Endothelial cell (in vitro differentiated cells): ENCODE measurements at regions not wholly inside any gene's neighbourhood (a gene's known extent, or its start where the extent isn't known, plus 50 kb on each side); places are given as distances from the start of the nearest gene placed in this dataset.

Experiments
- DNase-seq: peaks from one replicate; pipeline ENCODE4 v3.0.0; 2021; ENCODE audit warnings: low spot score
- H3K27ac Mint-ChIP-seq: one replicate; pipeline ENCODE4 v1.8.0; 2021; ENCODE audit warnings: mixed read lengths, inconsistent platforms; ENCODE audit not compliant: unreplicated experiment
- H3K27me3 Mint-ChIP-seq: one replicate; pipeline ENCODE4 v1.8.0; 2021; ENCODE audit warnings: mild to moderate bottlenecking, moderate library complexity, mixed read lengths, inconsistent platforms; ENCODE audit not compliant: unreplicated experiment
- H3K36me3 Mint-ChIP-seq: one replicate; pipeline ENCODE4 v1.8.0; 2021; ENCODE audit warnings: mild to moderate bottlenecking, low read depth, mixed read lengths, inconsistent platforms; ENCODE audit not compliant: unreplicated experiment
- H3K4me1 Mint-ChIP-seq: one replicate; pipeline ENCODE4 v1.8.0; 2021; ENCODE audit warnings: mild to moderate bottlenecking, mixed read lengths, inconsistent platforms; ENCODE audit not compliant: unreplicated experiment
- H3K4me3 Mint-ChIP-seq: one replicate; pipeline ENCODE4 v1.8.0; 2021; ENCODE audit warnings: mild to moderate bottlenecking, mixed read lengths, inconsistent platforms; ENCODE audit not compliant: unreplicated experiment
- H3K9me3 Mint-ChIP-seq: one replicate; pipeline ENCODE4 v1.8.0; 2021; ENCODE audit warnings: mixed read lengths, inconsistent platforms; ENCODE audit not compliant: unreplicated experiment
- TF ChIP-seq, protein P1 (sequence below): fragments of 200-600 bp; sonication (generic); IDR thresholded peaks from one replicate; pipeline ENCODE4 v1.5.0; 2021; ENCODE audit warnings: antibody characterized with exemption; ENCODE audit not compliant: unreplicated experiment

DNA sequence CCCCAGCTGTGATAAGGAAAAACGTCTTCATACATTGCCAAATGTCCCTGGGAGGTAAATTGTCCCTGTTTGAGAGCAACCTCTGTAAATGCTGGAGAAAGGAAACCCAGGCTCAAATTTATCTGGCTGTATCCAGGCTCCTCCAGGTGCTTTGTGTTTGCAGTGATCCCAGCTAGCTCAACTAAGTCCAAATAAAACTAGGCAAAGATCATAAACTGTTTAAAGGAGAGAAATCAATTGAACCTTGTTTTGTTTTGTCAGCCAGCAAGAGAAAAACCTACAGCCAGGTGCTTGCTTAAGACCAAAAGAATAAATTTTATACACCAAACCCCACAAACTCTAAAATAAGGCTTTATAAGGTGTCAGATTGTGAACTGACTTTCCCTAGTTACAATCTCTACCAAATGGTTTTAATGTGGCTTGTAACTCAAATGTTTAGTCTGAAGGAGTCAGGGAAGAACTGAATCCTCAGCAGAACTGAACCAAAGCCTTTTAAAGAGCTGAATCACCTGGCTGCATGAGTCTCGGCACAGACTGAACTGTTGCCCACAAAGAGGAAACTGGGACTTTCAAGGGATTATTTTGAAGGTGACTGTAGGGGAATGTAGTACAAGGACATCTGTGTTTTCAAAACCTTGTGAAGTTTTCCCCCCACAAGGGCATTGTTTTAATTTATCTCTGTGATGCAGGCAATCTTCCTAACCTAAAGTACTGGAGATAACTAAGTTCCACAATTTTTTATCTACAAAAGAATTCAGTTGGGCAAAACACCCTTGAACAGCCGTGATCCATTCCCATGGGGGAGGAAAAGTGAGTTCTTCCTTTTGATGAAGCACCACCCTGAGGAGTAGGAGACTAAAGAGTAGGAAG, 201.7 kb upstream of the TARS1 start:
- TF ChIP-seq, protein P1, sequence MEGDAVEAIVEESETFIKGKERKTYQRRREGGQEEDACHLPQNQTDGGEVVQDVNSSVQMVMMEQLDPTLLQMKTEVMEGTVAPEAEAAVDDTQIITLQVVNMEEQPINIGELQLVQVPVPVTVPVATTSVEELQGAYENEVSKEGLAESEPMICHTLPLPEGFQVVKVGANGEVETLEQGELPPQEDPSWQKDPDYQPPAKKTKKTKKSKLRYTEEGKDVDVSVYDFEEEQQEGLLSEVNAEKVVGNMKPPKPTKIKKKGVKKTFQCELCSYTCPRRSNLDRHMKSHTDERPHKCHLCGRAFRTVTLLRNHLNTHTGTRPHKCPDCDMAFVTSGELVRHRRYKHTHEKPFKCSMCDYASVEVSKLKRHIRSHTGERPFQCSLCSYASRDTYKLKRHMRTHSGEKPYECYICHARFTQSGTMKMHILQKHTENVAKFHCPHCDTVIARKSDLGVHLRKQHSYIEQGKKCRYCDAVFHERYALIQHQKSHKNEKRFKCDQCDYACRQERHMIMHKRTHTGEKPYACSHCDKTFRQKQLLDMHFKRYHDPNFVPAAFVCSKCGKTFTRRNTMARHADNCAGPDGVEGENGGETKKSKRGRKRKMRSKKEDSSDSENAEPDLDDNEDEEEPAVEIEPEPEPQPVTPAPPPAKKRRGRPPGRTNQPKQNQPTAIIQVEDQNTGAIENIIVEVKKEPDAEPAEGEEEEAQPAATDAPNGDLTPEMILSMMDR, result no peak
- Mint-ChIP-seq H3K27ac (peak overlapping the region; percentile 100), H3K36me3 (peaks cover 21% of the 10 kb centered on the region), H3K4me1 (peaks cover 63% of the 10 kb centered on the region), H3K9me3 (no peaks in the 10 kb centered on the region), H3K4me3 (no peak overlapping the region), H3K27me3 (peaks cover 3% of the 10 kb centered on the region)
- no peak for DNase-seq

DNA sequence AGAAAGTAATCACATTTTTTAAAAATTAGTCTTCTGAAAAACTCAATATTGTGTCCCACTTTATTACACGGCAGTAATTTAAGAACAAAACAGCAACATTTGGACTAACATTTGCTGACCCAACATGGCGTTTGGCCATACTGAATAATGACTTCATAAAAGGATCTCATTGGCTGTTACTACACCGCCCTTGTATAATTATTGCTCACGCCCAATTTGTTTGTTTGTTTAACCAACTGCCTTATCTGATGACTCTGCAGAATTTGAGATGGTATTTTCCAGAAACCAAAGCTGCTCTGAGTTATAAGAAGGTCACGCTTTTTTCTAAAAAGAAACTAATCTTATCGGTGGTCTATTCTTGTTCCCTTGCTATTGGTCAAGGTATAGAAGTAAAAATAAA, 200.2 kb upstream of the TARS1 start:
- Mint-ChIP-seq H3K9me3 (no peaks in the 10 kb centered on the region), H3K27me3 (peaks cover 2% of the 10 kb centered on the region), H3K4me3 (no peak overlapping the region), H3K27ac (peak overlapping the region; percentile 100), H3K36me3 (peaks cover 17% of the 10 kb centered on the region), H3K4me1 (peaks cover 72% of the 10 kb centered on the region)
- TF ChIP-seq, protein P1, result no peak
- no peak for DNase-seq

DNA sequence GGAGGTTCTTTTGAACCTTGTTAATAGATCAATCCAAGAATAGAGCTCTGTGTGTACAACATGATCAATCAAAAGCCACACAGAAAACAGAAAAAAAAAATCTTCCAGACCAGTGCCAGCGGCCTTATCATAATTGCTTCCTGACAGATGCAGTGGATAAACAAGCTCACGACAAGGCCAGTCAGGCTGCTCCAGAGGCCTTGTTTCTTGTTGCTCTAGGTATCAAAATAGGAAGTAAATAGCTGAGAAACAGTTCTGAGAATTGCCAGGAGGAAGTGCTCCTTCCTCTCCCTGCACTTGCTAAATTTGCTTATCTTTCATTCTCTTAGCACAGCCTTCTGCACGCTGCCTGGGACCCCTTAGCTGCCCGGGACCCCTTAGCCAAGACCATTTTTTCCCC, 199.0 kb upstream of the TARS1 start:
- Mint-ChIP-seq H3K27ac (peak overlapping the region; percentile 100), H3K36me3 (peaks cover 7% of the 10 kb centered on the region), H3K27me3 (peaks cover under 1% of the 10 kb centered on the region), H3K4me3 (no peak overlapping the region), H3K9me3 (no peaks in the 10 kb centered on the region), H3K4me1 (peaks cover 64% of the 10 kb centered on the region)
- peak; percentile 45 for DNase-seq
- TF ChIP-seq, protein P1, result no peak

DNA sequence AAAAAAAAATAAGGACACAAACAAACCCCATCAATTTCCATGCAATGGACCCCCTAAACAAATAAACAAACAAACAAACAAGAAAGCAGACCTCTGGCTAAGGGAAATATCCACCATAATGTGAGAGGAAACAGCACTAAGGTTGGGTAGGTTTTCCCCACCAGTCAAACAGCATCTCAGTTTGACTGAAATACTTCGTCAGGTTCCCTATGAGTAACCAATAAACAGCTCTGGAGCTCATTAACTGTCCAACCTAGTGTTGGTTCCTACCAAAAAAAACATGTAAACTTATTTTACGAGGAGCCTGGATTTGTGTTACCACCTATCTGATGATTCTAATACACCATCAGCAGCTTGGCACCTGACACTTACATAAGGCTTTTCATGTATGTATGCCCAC, 198.5 kb upstream of the TARS1 start:
- Mint-ChIP-seq H3K36me3 (peaks cover 5% of the 10 kb centered on the region), H3K9me3 (no peaks in the 10 kb centered on the region), H3K27ac (peak overlapping the region; percentile 100), H3K27me3 (no peaks in the 10 kb centered on the region), H3K4me3 (no peak overlapping the region), H3K4me1 (peaks cover 61% of the 10 kb centered on the region)
- TF ChIP-seq, protein P1, result no peak
- no peak for DNase-seq

DNA sequence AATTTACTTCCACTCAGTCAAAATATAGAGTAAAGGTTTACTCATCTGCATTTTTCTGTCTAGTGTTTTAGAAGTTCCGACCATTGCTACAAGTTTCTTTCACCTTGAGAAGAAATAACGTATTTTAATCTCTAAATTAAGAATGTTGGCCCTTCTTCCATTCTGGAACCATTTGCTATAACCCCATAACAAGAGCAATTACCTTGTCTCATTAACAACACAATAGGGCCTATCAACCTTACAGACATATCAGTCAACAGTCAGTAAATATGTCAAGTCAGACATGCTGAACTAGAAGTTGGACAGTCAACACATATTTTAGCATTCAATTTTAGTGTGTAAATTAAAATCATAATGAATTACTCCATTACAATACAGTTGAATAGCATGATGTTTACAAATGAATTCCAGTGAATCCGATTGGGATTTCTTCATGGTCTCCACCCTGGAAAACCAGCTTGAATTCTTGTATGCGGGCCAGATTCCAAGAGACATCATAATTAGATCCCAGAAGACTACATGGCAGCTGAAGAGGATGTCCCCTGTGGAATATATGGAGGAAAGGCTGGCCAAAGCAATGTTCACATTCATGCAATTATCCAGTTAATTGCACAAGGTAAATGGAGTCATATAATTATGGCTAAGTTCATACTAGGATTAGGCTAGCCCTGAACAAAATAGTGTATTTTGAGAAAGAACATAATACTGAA, 196.2 kb upstream of the TARS1 start:
- peaks cover 47% of the 10 kb centered on the region for H3K4me1 Mint-ChIP-seq
- no peak overlapping the region for H3K4me3 Mint-ChIP-seq
- peaks cover 5% of the 10 kb centered on the region for H3K36me3 Mint-ChIP-seq
- DNase-seq, result no peak
- TF ChIP-seq, protein P1, result no peak
- no peak overlapping the region for H3K27ac Mint-ChIP-seq
- H3K9me3 Mint-ChIP-seq, result no peaks in the 10 kb centered on the region
- no peaks in the 10 kb centered on the region for H3K27me3 Mint-ChIP-seq
